Glutamatergic neuron (in vitro differentiated cells): ENCODE measurements at regions not wholly inside any gene's neighbourhood (a gene's known extent, or its start where the extent isn't known, plus 50 kb on each side); places are given as distances from the start of the nearest gene placed in this dataset.
A peak's percentile ranks its signal among the peaks of the same experiment; 100 is the strongest.
"Not testable (repeated sequence)": the region's sequence is repeated elsewhere in the genome, so short reads cannot be mapped to it uniquely, and the experiment has no call there.

Experiments used
- DNase-seq: peaks from one replicate; pipeline ENCODE4 v3.0.0; 2022
- H3K27ac Mint-ChIP-seq: one replicate; pipeline ENCODE4 v1.8.0; 2020; ENCODE audit warnings: mild to moderate bottlenecking, mixed read lengths, inconsistent platforms; ENCODE audit not compliant: unreplicated experiment
- H3K27me3 Mint-ChIP-seq: one replicate; pipeline ENCODE4 v1.8.0; 2020; ENCODE audit warnings: mild to moderate bottlenecking, moderate library complexity, mixed read lengths, inconsistent platforms; ENCODE audit not compliant: unreplicated experiment
- H3K36me3 Mint-ChIP-seq: one replicate; pipeline ENCODE4 v1.8.0; 2020; ENCODE audit warnings: mild to moderate bottlenecking, mixed read lengths, inconsistent platforms; ENCODE audit not compliant: unreplicated experiment
- H3K4me1 Mint-ChIP-seq: one replicate; pipeline ENCODE4 v1.8.0; 2020; ENCODE audit warnings: mild to moderate bottlenecking, low read depth, mixed read lengths, inconsistent platforms; ENCODE audit not compliant: unreplicated experiment
- H3K4me3 Mint-ChIP-seq: one replicate; pipeline ENCODE4 v1.8.0; 2020; ENCODE audit warnings: mild to moderate bottlenecking, mixed read lengths, inconsistent platforms; ENCODE audit not compliant: unreplicated experiment
- H3K9me3 Mint-ChIP-seq: one replicate; pipeline ENCODE4 v1.8.0; 2020; ENCODE audit warnings: mild to moderate bottlenecking, moderate library complexity, mixed read lengths, inconsistent platforms; ENCODE audit not compliant: unreplicated experiment
- CTCF ChIP-seq: fragments of 200-600 bp; sonication (generic); IDR thresholded peaks from one replicate; pipeline ENCODE4 v1.5.0; 2021; ENCODE audit not compliant: partially characterized antibody, unreplicated experiment

GRCh38 chr17:53626286-53626685, 196.4 kb upstream of the KIF2B start:
- DNase-seq = no peak
- no peak overlapping the region for H3K27ac Mint-ChIP-seq
- H3K27me3 Mint-ChIP-seq = no peaks in the 10 kb centered on the region
- peaks cover 4% of the 10 kb centered on the region for H3K4me1 Mint-ChIP-seq
- TF ChIP-seq CTCF = no peak
- no peak overlapping the region for H3K4me3 Mint-ChIP-seq
- no peaks in the 10 kb centered on the region for H3K36me3 Mint-ChIP-seq
- H3K9me3 Mint-ChIP-seq = peaks cover 1% of the 10 kb centered on the region

GRCh38 chr17:53619025-53619424, 203.7 kb upstream of the KIF2B start:
- Mint-ChIP-seq H3K4me1 (no peaks in the 10 kb centered on the region), H3K9me3 (no peaks in the 10 kb centered on the region), H3K27ac (no peak overlapping the region), H3K4me3 (no peak overlapping the region), H3K36me3 (no peaks in the 10 kb centered on the region), H3K27me3 (no peaks in the 10 kb centered on the region)
- TF ChIP-seq CTCF = no peak
- no peak for DNase-seq

GRCh38 chr17:53608208-53608607, 214.5 kb upstream of the KIF2B start:
- not testable (repeated sequence) for H3K9me3 Mint-ChIP-seq, DNase-seq, H3K27me3 Mint-ChIP-seq, H3K36me3 Mint-ChIP-seq, H3K4me3 Mint-ChIP-seq
- peaks cover 15% of the 10 kb centered on the region for H3K4me1 Mint-ChIP-seq
- peak overlapping the region; percentile 9 for H3K27ac Mint-ChIP-seq

GRCh38 chr17:53607475-53607874, 215.3 kb upstream of the KIF2B start:
- H3K9me3 Mint-ChIP-seq = no peaks in the 10 kb centered on the region
- no peak overlapping the region for H3K27ac Mint-ChIP-seq
- no peak overlapping the region for H3K4me3 Mint-ChIP-seq
- TF ChIP-seq CTCF = no peak
- peaks cover 15% of the 10 kb centered on the region for H3K4me1 Mint-ChIP-seq
- no peaks in the 10 kb centered on the region for H3K36me3 Mint-ChIP-seq
- peaks cover 3% of the 10 kb centered on the region for H3K27me3 Mint-ChIP-seq
- DNase-seq = no peak

GRCh38 chr17:53588317-53588716, 234.4 kb upstream of the KIF2B start:
- no peak overlapping the region for H3K4me3 Mint-ChIP-seq
- no peaks in the 10 kb centered on the region for H3K4me1 Mint-ChIP-seq
- DNase-seq = no peak
- no peak overlapping the region for H3K27ac Mint-ChIP-seq
- H3K36me3 Mint-ChIP-seq = no peaks in the 10 kb centered on the region
- H3K9me3 Mint-ChIP-seq = no peaks in the 10 kb centered on the region
- no peak for TF ChIP-seq CTCF
- H3K27me3 Mint-ChIP-seq = no peaks in the 10 kb centered on the region

- no peak for TF ChIP-seq CTCF
- Mint-ChIP-seq H3K27ac (no peak overlapping the region), H3K9me3 (no peaks in the 10 kb centered on the region), H3K36me3 (no peaks in the 10 kb centered on the region), H3K27me3 (no peaks in the 10 kb centered on the region), H3K4me1 (no peaks in the 10 kb centered on the region), H3K4me3 (no peak overlapping the region)
- no peak for DNase-seq
Observed at GRCh38 chr17:53574038-53574437, 248.7 kb upstream of the KIF2B start.
